ENCODE measurements at regions not wholly inside any gene's neighbourhood (a gene's known extent, or its start where the extent isn't known, plus 50 kb on each side); places are given as distances from the start of the nearest gene placed in this dataset.

- WGBS, 5 donors = 65 to 76% (median 70%) methylated on average over 7 of the region's 7 CpGs
- Histone ChIP-seq H3K4me1 (no peaks in the 10 kb centered on the region), H3K36me3 (no peaks in the 10 kb centered on the region), H3K9me3 (peaks cover 0 to 13% (median 7%) of the 10 kb centered on the region in 8 donors), H3K4me3 (no peak overlapping the region), H3K27ac (no peak overlapping the region), H3K27me3 (replicated peaks in 1 of 7) (peaks cover 0 to 20% (median 0%) of the 10 kb centered on the region in 7 donors)
- no peak for DNase-seq
- intact Hi-C loops (cut with DNase I; ENCODE audit: low total_unique reads) = no loop called here
- TF ChIP-seq CTCF (IDR thresholded peaks at IDR 0.05 in 8 of 11, conservative IDR thresholded peaks at IDR 0.05 in 3 of 11) = no peak
Observed at GRCh38 chr22:49426098-49426497, 401.6 kb downstream of the BRD1 start.

GRCh38 chr22:49425356-49425755 lies 402.3 kb downstream of the BRD1 start:
- Histone ChIP-seq H3K4me1 (no peaks in the 10 kb centered on the region), H3K9me3 (peaks cover 0 to 19% (median 14%) of the 10 kb centered on the region in 8 donors), H3K27ac (no peak overlapping the region), H3K36me3 (no peaks in the 10 kb centered on the region), H3K27me3 (replicated peaks in 1 of 7) (peaks cover 0 to 20% (median 0%) of the 10 kb centered on the region in 7 donors), H3K4me3 (no peak overlapping the region)
- DNase-seq = no peak
- 64 to 72% (median 67%) methylated on average over 11 to 14 of the region's 14 CpGs for WGBS, 5 donors
- TF ChIP-seq POLR2A (IDR thresholded peaks at IDR 0.05) (no peak), POLR2AphosphoS5 (IDR thresholded peaks at IDR 0.05) (no peak), CTCF (IDR thresholded peaks at IDR 0.05 in 8 of 11, conservative IDR thresholded peaks at IDR 0.05 in 3 of 11) (no peak)
- intact Hi-C loops (cut with DNase I; ENCODE audit: low total_unique reads) = no loop called here

- intact Hi-C loops (cut with DNase I; ENCODE audit: low total_unique reads) = no loop called here
- Histone ChIP-seq H3K36me3 (no peaks in the 10 kb centered on the region), H3K9me3 (peaks cover 0 to 23% (median 14%) of the 10 kb centered on the region in 8 donors), H3K4me1 (no peaks in the 10 kb centered on the region), H3K27ac (no peak overlapping the region), H3K27me3 (replicated peaks in 1 of 7) (peaks cover 0 to 20% (median 0%) of the 10 kb centered on the region in 7 donors), H3K4me3 (no peak overlapping the region)
- TF ChIP-seq POLR2A (IDR thresholded peaks at IDR 0.05) (no peak), POLR2AphosphoS5 (IDR thresholded peaks at IDR 0.05) (no peak), CTCF (IDR thresholded peaks at IDR 0.05 in 8 of 11, conservative IDR thresholded peaks at IDR 0.05 in 3 of 11) (no peak)
- DNase-seq = no peak
- 87 to 91% (median 89%) methylated on average over 10 of the region's 10 CpGs for WGBS, 5 donors
Observed at GRCh38 chr22:49424893-49425270, 402.8 kb downstream of the BRD1 start.

- Histone ChIP-seq H3K4me3 (no peak overlapping the region), H3K27me3 (replicated peaks in 1 of 7) (peaks cover 0 to 10% (median 0%) of the 10 kb centered on the region in 7 donors), H3K36me3 (no peaks in the 10 kb centered on the region), H3K27ac (no peak overlapping the region), H3K4me1 (no peaks in the 10 kb centered on the region), H3K9me3 (peaks cover 0 to 23% (median 14%) of the 10 kb centered on the region in 8 donors)
- DNase-seq = no peak
- intact Hi-C loops (cut with DNase I; ENCODE audit: low total_unique reads) = no loop called here
- TF ChIP-seq POLR2AphosphoS5 (IDR thresholded peaks at IDR 0.05) (no peak), POLR2A (IDR thresholded peaks at IDR 0.05) (no peak), CTCF (IDR thresholded peaks at IDR 0.05 in 8 of 11, conservative IDR thresholded peaks at IDR 0.05 in 3 of 11) (no peak)
- WGBS, 5 donors = 84 to 91% (median 88%) methylated on average over 17 of the region's 17 CpGs
Observed at GRCh38 chr22:49423125-49423650, 404.5 kb downstream of the BRD1 start.

Data from spleen (tissue), 11 donors.